ENCODE measurements at regions not wholly inside any gene's neighbourhood (a gene's known extent, or its start where the extent isn't known, plus 50 kb on each side); places are given as distances from the start of the nearest gene placed in this dataset.

- no peak overlapping the region for H3K4ac ChIP-seq (ENCODE audit: low read length)
- no peak overlapping the region for H3K18ac ChIP-seq (ENCODE audit: low read length)
- H3K27ac ChIP-seq (replicated peaks; ENCODE audit: low read length), result no peak overlapping the region
- no peak overlapping the region for H2BK15ac ChIP-seq (ENCODE audit: low read length)
- DNase-seq (ENCODE audit: low spot score), result no peak
- H3K4me3 ChIP-seq (ENCODE audit: low read length in 2 of 2), result no peak overlapping the region
- H4K8ac ChIP-seq (ENCODE audit: low read depth, low read length), result no peak overlapping the region
- no peak overlapping the region for H3K9ac ChIP-seq (ENCODE audit: low read depth, low read length, poor library complexity)
- no peak overlapping the region for H3K4me2 ChIP-seq (ENCODE audit: insufficient read depth, low read length, poor library complexity, severe bottlenecking)
- H3K23ac ChIP-seq (ENCODE audit: low read depth, low read length, poor library complexity), result no peak overlapping the region
- no peaks in the 10 kb centered on the region for H3K36me3 ChIP-seq (replicated peaks in 1 of 2; ENCODE audit: control insufficient read depth in 2 of 2, insufficient read depth in 2 of 2, low read length in 2 of 2)
- H2AFZ ChIP-seq (ENCODE audit: low read length), result no peak overlapping the region
- no peak overlapping the region for H2BK5ac ChIP-seq (ENCODE audit: low read length)
- H3K9me3 ChIP-seq (replicated peaks in 1 of 2; ENCODE audit: control insufficient read depth in 2 of 2, insufficient read depth in 1 of 2, low read depth in 1 of 2, low read length in 2 of 2), result no peaks in the 10 kb centered on the region
- WGBS, 2 donors (ENCODE audit: extremely low coverage in 2 of 2, insufficient read length in 2 of 2, insufficient replicate concordance in 1 of 2), result no CpG with 5 or more reads among the region's 7 CpGs
- H3K79me1 ChIP-seq (ENCODE audit: low read depth, low read length), result no peaks in the 10 kb centered on the region
- no peak overlapping the region for H2AK5ac ChIP-seq (ENCODE audit: low read depth, low read length)
- no peak overlapping the region for H4K91ac ChIP-seq (ENCODE audit: low read depth, low read length, poor library complexity)
- no peak overlapping the region for H2BK12ac ChIP-seq (ENCODE audit: low read length)
- H2BK120ac ChIP-seq (ENCODE audit: low read depth, low read length), result no peak overlapping the region
- H3K4me1 ChIP-seq (ENCODE audit: control insufficient read depth in 2 of 2, insufficient read depth in 1 of 2, low read depth in 1 of 2, low read length in 2 of 2), result peaks cover 0 to 8% of the 10 kb centered on the region in 2 donors
- H3K27me3 ChIP-seq (ENCODE audit: control insufficient read depth in 3 of 3, insufficient read depth in 3 of 3, low read depth in 1 of 3, low read length in 3 of 3), result peaks cover 0 to 35% (median 0%) of the 10 kb centered on the region in 3 experiments
- no peak overlapping the region for H3K14ac ChIP-seq (ENCODE audit: low read length)
Measured at GRCh38 chr2:38446418-38446817, 69.3 kb upstream of the ATL2 start.

GRCh38 chr2:38444247-38444646 lies 67.2 kb upstream of the ATL2 start:
- Histone ChIP-seq H2BK12ac (ENCODE audit: low read length) (no peak overlapping the region), H3K9me3 (replicated peaks in 1 of 2; ENCODE audit: control insufficient read depth in 2 of 2, insufficient read depth in 1 of 2, low read depth in 1 of 2, low read length in 2 of 2) (no peaks in the 10 kb centered on the region), H3K23ac (ENCODE audit: low read depth, low read length, poor library complexity) (no peak overlapping the region), H4K8ac (ENCODE audit: low read depth, low read length) (no peak overlapping the region), H2BK5ac (ENCODE audit: low read length) (no peak overlapping the region), H3K27me3 (ENCODE audit: control insufficient read depth in 3 of 3, insufficient read depth in 3 of 3, low read depth in 1 of 3, low read length in 3 of 3) (peaks cover 0 to 37% (median 0%) of the 10 kb centered on the region in 3 experiments), H3K9ac (ENCODE audit: low read depth, low read length, poor library complexity) (no peak overlapping the region), H2BK120ac (ENCODE audit: low read depth, low read length) (no peak overlapping the region), H2BK15ac (ENCODE audit: low read length) (no peak overlapping the region), H3K27ac (replicated peaks; ENCODE audit: low read length) (no peak overlapping the region), H3K14ac (ENCODE audit: low read length) (no peak overlapping the region), H3K4me3 (ENCODE audit: low read length in 2 of 2) (no peak overlapping the region), H3K4me2 (ENCODE audit: insufficient read depth, low read length, poor library complexity, severe bottlenecking) (no peak overlapping the region), H2AFZ (ENCODE audit: low read length) (no peak overlapping the region), H3K79me1 (ENCODE audit: low read depth, low read length) (no peaks in the 10 kb centered on the region), H3K4me1 (ENCODE audit: control insufficient read depth in 2 of 2, insufficient read depth in 1 of 2, low read depth in 1 of 2, low read length in 2 of 2) (peaks cover 0 to 8% of the 10 kb centered on the region in 2 donors), H2AK5ac (ENCODE audit: low read depth, low read length) (no peak overlapping the region), H4K91ac (ENCODE audit: low read depth, low read length, poor library complexity) (no peak overlapping the region), H3K36me3 (replicated peaks in 1 of 2; ENCODE audit: control insufficient read depth in 2 of 2, insufficient read depth in 2 of 2, low read length in 2 of 2) (no peaks in the 10 kb centered on the region), H3K18ac (ENCODE audit: low read length) (no peak overlapping the region), H3K4ac (ENCODE audit: low read length) (no peak overlapping the region)
- DNase-seq (ENCODE audit: low spot score), result no peak
- WGBS, 2 donors (ENCODE audit: extremely low coverage in 2 of 2, insufficient read length in 2 of 2, insufficient replicate concordance in 1 of 2), result no CpG with 5 or more reads among the region's 2 CpGs

DNA sequence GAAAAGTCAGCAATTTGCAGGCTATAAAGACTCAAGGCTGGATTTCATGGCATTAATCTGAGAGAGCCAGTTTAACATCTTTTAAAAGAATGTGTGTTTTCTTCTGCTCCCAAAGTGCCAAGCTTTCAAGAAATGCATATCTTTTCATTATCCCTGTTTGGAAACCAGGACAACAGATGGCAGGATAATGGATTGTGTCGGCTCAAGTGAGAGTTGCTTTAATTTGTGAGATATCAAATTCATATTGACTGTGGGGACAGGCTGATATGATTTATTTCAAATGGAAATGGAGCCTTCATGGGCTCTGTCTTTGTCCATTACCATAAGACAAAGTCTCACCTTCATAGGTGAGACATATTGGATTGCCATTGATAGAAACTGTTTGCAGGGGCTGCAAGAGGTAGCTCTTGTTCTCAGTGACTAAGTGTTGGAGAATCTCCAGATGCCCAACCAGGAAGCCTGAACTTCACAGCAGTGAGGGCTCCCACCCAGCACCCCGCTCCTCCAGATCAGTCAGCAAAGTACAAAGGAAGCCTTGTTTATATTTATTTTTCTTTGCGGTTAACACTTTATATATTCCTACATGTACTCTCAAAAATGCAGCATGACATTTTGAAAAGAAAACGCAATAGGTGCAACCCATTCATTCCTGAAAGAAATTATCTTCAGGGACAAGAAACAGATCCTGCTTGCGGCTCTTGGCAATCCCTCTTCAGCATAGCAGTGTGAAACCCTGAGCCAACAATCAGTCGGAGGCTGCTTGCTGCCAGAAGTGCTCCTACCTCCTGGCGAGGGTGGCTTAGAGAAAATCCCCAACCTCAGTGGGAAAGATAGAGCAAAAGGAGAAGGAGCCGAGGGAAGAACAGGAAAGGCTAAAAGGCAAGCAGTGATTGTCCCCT lies 65.8 kb upstream of the ATL2 start:
- H2BK12ac ChIP-seq (ENCODE audit: low read length), result no peak overlapping the region
- DNase-seq (ENCODE audit: low spot score), result no peak
- H3K18ac ChIP-seq (ENCODE audit: low read length), result no peak overlapping the region
- H2BK15ac ChIP-seq (ENCODE audit: low read length), result no peak overlapping the region
- no peak overlapping the region for H3K9ac ChIP-seq (ENCODE audit: low read depth, low read length, poor library complexity)
- H3K4me1 ChIP-seq (ENCODE audit: control insufficient read depth in 2 of 2, insufficient read depth in 1 of 2, low read depth in 1 of 2, low read length in 2 of 2), result peaks cover 0 to 8% of the 10 kb centered on the region in 2 donors
- no peaks in the 10 kb centered on the region for H3K36me3 ChIP-seq (replicated peaks in 1 of 2; ENCODE audit: control insufficient read depth in 2 of 2, insufficient read depth in 2 of 2, low read length in 2 of 2)
- no peak overlapping the region for H3K14ac ChIP-seq (ENCODE audit: low read length)
- H4K8ac ChIP-seq (ENCODE audit: low read depth, low read length), result no peak overlapping the region
- no peak overlapping the region for H3K4ac ChIP-seq (ENCODE audit: low read length)
- no peak overlapping the region for H4K91ac ChIP-seq (ENCODE audit: low read depth, low read length, poor library complexity)
- no peak overlapping the region for H3K27ac ChIP-seq (replicated peaks; ENCODE audit: low read length)
- H2BK120ac ChIP-seq (ENCODE audit: low read depth, low read length), result no peak overlapping the region
- H2BK5ac ChIP-seq (ENCODE audit: low read length), result no peak overlapping the region
- no CpG with 5 or more reads among the region's 8 CpGs for WGBS, 2 donors (ENCODE audit: extremely low coverage in 2 of 2, insufficient read length in 2 of 2, insufficient replicate concordance in 1 of 2)
- H3K79me1 ChIP-seq (ENCODE audit: low read depth, low read length), result no peaks in the 10 kb centered on the region
- no peak overlapping the region for H2AFZ ChIP-seq (ENCODE audit: low read length)
- H3K4me2 ChIP-seq (ENCODE audit: insufficient read depth, low read length, poor library complexity, severe bottlenecking), result no peak overlapping the region
- H3K4me3 ChIP-seq (ENCODE audit: low read length in 2 of 2), result no peak overlapping the region
- H3K9me3 ChIP-seq (replicated peaks in 1 of 2; ENCODE audit: control insufficient read depth in 2 of 2, insufficient read depth in 1 of 2, low read depth in 1 of 2, low read length in 2 of 2), result no peaks in the 10 kb centered on the region
- no peak overlapping the region for H3K23ac ChIP-seq (ENCODE audit: low read depth, low read length, poor library complexity)
- H3K27me3 ChIP-seq (ENCODE audit: control insufficient read depth in 3 of 3, insufficient read depth in 3 of 3, low read depth in 1 of 3, low read length in 3 of 3), result peaks cover 0 to 37% (median 0%) of the 10 kb centered on the region in 3 experiments
- no peak overlapping the region for H2AK5ac ChIP-seq (ENCODE audit: low read depth, low read length)

- Histone ChIP-seq H3K79me1 (ENCODE audit: low read depth, low read length) (no peaks in the 10 kb centered on the region), H2BK5ac (ENCODE audit: low read length) (no peak overlapping the region), H3K9me3 (replicated peaks in 1 of 2; ENCODE audit: control insufficient read depth in 2 of 2, insufficient read depth in 1 of 2, low read depth in 1 of 2, low read length in 2 of 2) (no peaks in the 10 kb centered on the region), H4K8ac (ENCODE audit: low read depth, low read length) (no peak overlapping the region), H3K4me1 (ENCODE audit: control insufficient read depth in 2 of 2, insufficient read depth in 1 of 2, low read depth in 1 of 2, low read length in 2 of 2) (peaks cover 0 to 8% of the 10 kb centered on the region in 2 donors), H3K27me3 (ENCODE audit: control insufficient read depth in 3 of 3, insufficient read depth in 3 of 3, low read depth in 1 of 3, low read length in 3 of 3) (peaks cover 0 to 32% (median 0%) of the 10 kb centered on the region in 3 experiments), H3K23ac (ENCODE audit: low read depth, low read length, poor library complexity) (no peak overlapping the region), H3K9ac (ENCODE audit: low read depth, low read length, poor library complexity) (no peak overlapping the region), H2AK5ac (ENCODE audit: low read depth, low read length) (no peak overlapping the region), H3K4me3 (ENCODE audit: low read length in 2 of 2) (no peak overlapping the region), H2BK120ac (ENCODE audit: low read depth, low read length) (no peak overlapping the region), H3K14ac (ENCODE audit: low read length) (no peak overlapping the region), H3K18ac (ENCODE audit: low read length) (no peak overlapping the region), H2BK12ac (ENCODE audit: low read length) (no peak overlapping the region), H4K91ac (ENCODE audit: low read depth, low read length, poor library complexity) (no peak overlapping the region), H2BK15ac (ENCODE audit: low read length) (no peak overlapping the region), H3K4ac (ENCODE audit: low read length) (no peak overlapping the region), H2AFZ (ENCODE audit: low read length) (no peak overlapping the region), H3K4me2 (ENCODE audit: insufficient read depth, low read length, poor library complexity, severe bottlenecking) (no peak overlapping the region), H3K36me3 (replicated peaks in 1 of 2; ENCODE audit: control insufficient read depth in 2 of 2, insufficient read depth in 2 of 2, low read length in 2 of 2) (no peaks in the 10 kb centered on the region), H3K27ac (replicated peaks; ENCODE audit: low read length) (no peak overlapping the region)
- WGBS, 2 donors (ENCODE audit: extremely low coverage in 2 of 2, insufficient read length in 2 of 2, insufficient replicate concordance in 1 of 2), result no CpG with 5 or more reads among the region's 7 CpGs
- DNase-seq (ENCODE audit: low spot score), result no peak
Measured at GRCh38 chr2:38441346-38441745, 64.3 kb upstream of the ATL2 start.
